T-helper 2 cell treated with Interferon-gamma antibody and Interleukin-4, amounts not matched to agents 5 μg/mL and 100 μg/mL, for 36 hours (primary cell): ENCODE measurements at regions not wholly inside any gene's neighbourhood (a gene's known extent, or its start where the extent isn't known, plus 50 kb on each side); places are given as distances from the start of the nearest gene placed in this dataset.

Source experiments
- DNase-seq: peaks from one replicate; pipeline ENCODE4 v3.0.0; 2021; ENCODE audit warnings: low spot score
- H3K27ac Mint-ChIP-seq: one replicate; pipeline ENCODE4 v1.8.0; 2021; ENCODE audit warnings: mild to moderate bottlenecking, mixed read lengths
- H3K27me3 Mint-ChIP-seq: one replicate; pipeline ENCODE4 v1.8.0; 2021; ENCODE audit warnings: low read depth, mixed read lengths
- H3K36me3 Mint-ChIP-seq: one replicate; pipeline ENCODE4 v1.8.0; 2021; ENCODE audit warnings: low read depth, mixed read lengths
- H3K4me1 Mint-ChIP-seq: one replicate; pipeline ENCODE4 v1.8.0; 2021; ENCODE audit warnings: low read depth, mixed read lengths
- H3K4me3 Mint-ChIP-seq: one replicate; pipeline ENCODE4 v1.8.0; 2022; ENCODE audit warnings: mild to moderate bottlenecking, moderate library complexity, mixed read lengths
- H3K9me3 Mint-ChIP-seq: one replicate; pipeline ENCODE4 v1.8.0; 2021; ENCODE audit warnings: mixed read lengths

- peaks cover 7% of the 10 kb centered on the region for H3K27me3 Mint-ChIP-seq
- DNase-seq: no peak
- no peak overlapping the region for H3K4me3 Mint-ChIP-seq
- H3K36me3 Mint-ChIP-seq: no peaks in the 10 kb centered on the region
- no peaks in the 10 kb centered on the region for H3K4me1 Mint-ChIP-seq
- no peak overlapping the region for H3K27ac Mint-ChIP-seq
- no peaks in the 10 kb centered on the region for H3K9me3 Mint-ChIP-seq
Measured at GRCh38 chr2:134099273-134099672, 154.6 kb upstream of the MGAT5 start.

DNA sequence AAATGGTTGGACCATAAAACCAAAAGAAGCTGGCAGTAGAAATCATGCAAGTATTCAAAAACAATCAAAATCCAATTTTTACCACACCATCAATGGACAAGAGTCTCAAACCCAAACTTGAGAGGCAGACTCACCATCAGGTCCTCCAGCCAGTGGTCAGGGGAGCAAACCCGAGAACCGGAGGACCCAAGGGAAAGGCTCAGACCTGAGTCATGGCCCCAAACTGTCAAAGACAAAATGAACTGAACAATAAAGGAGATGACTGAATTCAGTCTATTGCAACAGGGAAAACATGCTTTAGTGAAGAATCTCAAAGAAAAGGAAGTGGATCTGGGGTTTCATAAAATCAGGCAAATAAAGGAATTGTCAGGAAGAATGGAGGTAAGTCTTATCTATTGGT lies 150.7 kb upstream of the MGAT5 start:
- H3K36me3 Mint-ChIP-seq: no peaks in the 10 kb centered on the region
- no peak for DNase-seq
- peaks cover 9% of the 10 kb centered on the region for H3K27me3 Mint-ChIP-seq
- H3K9me3 Mint-ChIP-seq: no peaks in the 10 kb centered on the region
- peaks cover 4% of the 10 kb centered on the region for H3K4me1 Mint-ChIP-seq
- H3K27ac Mint-ChIP-seq: no peak overlapping the region
- no peak overlapping the region for H3K4me3 Mint-ChIP-seq

- DNase-seq: peak; percentile 10
- Mint-ChIP-seq H3K36me3 (no peaks in the 10 kb centered on the region), H3K4me1 (peaks cover 4% of the 10 kb centered on the region), H3K4me3 (no peak overlapping the region), H3K27ac (no peak overlapping the region), H3K9me3 (no peaks in the 10 kb centered on the region), H3K27me3 (peaks cover 11% of the 10 kb centered on the region)
Measured at GRCh38 chr2:134104754-134105153, 149.1 kb upstream of the MGAT5 start.

GRCh38 chr2:134107402-134107801 lies 146.5 kb upstream of the MGAT5 start:
- Mint-ChIP-seq H3K27ac (no peak overlapping the region), H3K9me3 (no peaks in the 10 kb centered on the region)

DNA sequence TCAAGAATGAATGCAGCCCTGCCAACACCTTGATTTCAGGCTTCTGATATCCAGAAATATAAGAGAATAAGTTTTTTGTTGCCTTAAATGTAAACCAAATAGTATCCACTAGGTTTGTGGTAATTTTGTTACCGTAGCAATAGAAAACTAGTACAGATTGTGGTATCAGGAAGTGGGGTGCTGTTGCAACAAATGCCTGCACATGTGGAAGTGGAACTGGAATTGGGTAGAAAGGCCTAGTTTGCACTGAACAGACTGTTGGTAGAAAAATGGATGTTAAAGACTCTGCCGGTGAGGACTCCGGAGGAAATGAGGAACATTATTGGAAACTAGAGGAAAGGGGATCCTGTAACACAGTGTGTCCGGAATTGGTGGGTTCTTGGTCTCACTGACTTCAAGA lies 145.8 kb upstream of the MGAT5 start:
- Mint-ChIP-seq H3K27ac (no peak overlapping the region), H3K36me3 (no peaks in the 10 kb centered on the region), H3K4me1 (peaks cover 4% of the 10 kb centered on the region), H3K4me3 (no peak overlapping the region), H3K9me3 (no peaks in the 10 kb centered on the region), H3K27me3 (peaks cover 10% of the 10 kb centered on the region)
- DNase-seq: no peak

More at GRCh38 chr2:134107402-134107801, 146.5 kb upstream of the MGAT5 start:
- peaks cover 4% of the 10 kb centered on the region for H3K4me1 Mint-ChIP-seq
- H3K27me3 Mint-ChIP-seq: peaks cover 9% of the 10 kb centered on the region
- no peaks in the 10 kb centered on the region for H3K36me3 Mint-ChIP-seq
- H3K4me3 Mint-ChIP-seq: no peak overlapping the region
- no peak for DNase-seq

DNA sequence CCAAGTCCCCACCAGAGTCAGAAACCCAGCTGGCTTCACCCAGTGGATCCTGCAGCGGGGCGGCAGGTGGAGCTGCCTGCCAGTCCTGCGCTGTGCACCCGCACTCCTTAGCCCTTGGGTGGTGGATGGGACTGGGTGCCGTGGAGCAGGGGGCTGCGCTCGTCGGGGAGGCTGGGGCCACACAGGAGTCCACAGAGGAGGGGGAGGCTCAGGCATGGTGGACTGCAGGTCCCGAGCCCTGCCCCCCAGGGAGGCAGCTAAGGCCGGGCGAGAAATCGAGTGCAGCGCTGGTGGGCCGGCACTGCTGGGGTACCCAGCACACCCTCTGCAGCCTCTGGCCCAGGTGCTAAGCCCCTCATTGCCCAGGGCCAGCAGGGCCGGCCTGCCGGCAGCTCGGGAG lies 144.6 kb upstream of the MGAT5 start:
- Mint-ChIP-seq H3K36me3 (no peaks in the 10 kb centered on the region), H3K27ac (no peak overlapping the region), H3K4me1 (peaks cover 4% of the 10 kb centered on the region), H3K27me3 (peaks cover 12% of the 10 kb centered on the region), H3K4me3 (no peak overlapping the region), H3K9me3 (no peaks in the 10 kb centered on the region)
- no peak for DNase-seq

GRCh38 chr2:134109725-134110124 lies 144.1 kb upstream of the MGAT5 start:
- Mint-ChIP-seq H3K4me1 (peaks cover 3% of the 10 kb centered on the region), H3K27me3 (peaks cover 12% of the 10 kb centered on the region), H3K9me3 (no peaks in the 10 kb centered on the region), H3K4me3 (no peak overlapping the region), H3K36me3 (no peaks in the 10 kb centered on the region), H3K27ac (no peak overlapping the region)
- no peak for DNase-seq

- no peaks in the 10 kb centered on the region for H3K4me1 Mint-ChIP-seq
- H3K27ac Mint-ChIP-seq: no peak overlapping the region
- H3K27me3 Mint-ChIP-seq: peaks cover 15% of the 10 kb centered on the region
- no peak overlapping the region for H3K4me3 Mint-ChIP-seq
- no peak for DNase-seq
- H3K9me3 Mint-ChIP-seq: no peaks in the 10 kb centered on the region
- no peaks in the 10 kb centered on the region for H3K36me3 Mint-ChIP-seq
Measured at GRCh38 chr2:134110532-134110931, 143.3 kb upstream of the MGAT5 start.

GRCh38 chr2:134117676-134118075 lies 136.2 kb upstream of the MGAT5 start:
- Mint-ChIP-seq H3K4me1 (peaks cover 15% of the 10 kb centered on the region), H3K36me3 (peaks cover 1% of the 10 kb centered on the region), H3K9me3 (no peaks in the 10 kb centered on the region), H3K27me3 (peaks cover 35% of the 10 kb centered on the region), H3K27ac (no peak overlapping the region), H3K4me3 (no peak overlapping the region)
- no peak for DNase-seq

- Mint-ChIP-seq H3K9me3 (no peaks in the 10 kb centered on the region), H3K27ac (no peak overlapping the region), H3K27me3 (peaks cover 38% of the 10 kb centered on the region), H3K4me3 (peak overlapping the region; percentile 93), H3K4me1 (peaks cover 15% of the 10 kb centered on the region), H3K36me3 (peaks cover 1% of the 10 kb centered on the region)
- DNase-seq: peak; percentile 75
Measured at GRCh38 chr2:134118279-134119116, 135.4 kb upstream of the MGAT5 start.

- Mint-ChIP-seq H3K27me3 (peaks cover 40% of the 10 kb centered on the region), H3K4me3 (peak overlapping the region; percentile 93), H3K4me1 (peaks cover 15% of the 10 kb centered on the region), H3K27ac (peak overlapping the region; percentile 92), H3K9me3 (no peaks in the 10 kb centered on the region), H3K36me3 (peaks cover 1% of the 10 kb centered on the region)
- DNase-seq: no peak
Measured at GRCh38 chr2:134119117-134119712, 134.7 kb upstream of the MGAT5 start.

- H3K4me1 Mint-ChIP-seq: peaks cover 15% of the 10 kb centered on the region
- H3K36me3 Mint-ChIP-seq: peaks cover 1% of the 10 kb centered on the region
- peak overlapping the region; percentile 93 for H3K4me3 Mint-ChIP-seq
- DNase-seq: peak; percentile 75
- H3K27me3 Mint-ChIP-seq: peaks cover 42% of the 10 kb centered on the region
- H3K9me3 Mint-ChIP-seq: no peaks in the 10 kb centered on the region
- H3K27ac Mint-ChIP-seq: peak overlapping the region; percentile 92
Measured at GRCh38 chr2:134119713-134120405, 134.0 kb upstream of the MGAT5 start.

- peaks cover 15% of the 10 kb centered on the region for H3K4me1 Mint-ChIP-seq
- H3K27ac Mint-ChIP-seq: no peak overlapping the region
- no peaks in the 10 kb centered on the region for H3K9me3 Mint-ChIP-seq
- H3K4me3 Mint-ChIP-seq: no peak overlapping the region
- H3K27me3 Mint-ChIP-seq: peaks cover 44% of the 10 kb centered on the region
- H3K36me3 Mint-ChIP-seq: peaks cover 1% of the 10 kb centered on the region
- no peak for DNase-seq
Measured at GRCh38 chr2:134120406-134120732, 133.5 kb upstream of the MGAT5 start.
